Neural cell (in vitro differentiated cells): ENCODE measurements at regions not wholly inside any gene's neighbourhood (a gene's known extent, or its start where the extent isn't known, plus 50 kb on each side); places are given as distances from the start of the nearest gene placed in this dataset.
A peak's percentile ranks its signal among the peaks of the same experiment; 100 is the strongest.

Experiments used
- H2AFZ ChIP-seq: fragments of 200-600, 300-800 bp; sonication (generic), shearing (Covaris generic); 2 replicates; pipeline ENCODE4 v1.6.0; 2014; ENCODE audit warnings: low read depth, mild to moderate bottlenecking, antibody characterized with exemption, low read length, moderate library complexity
- H3F3A ChIP-seq: fragments of 200-600 bp; shearing (Covaris generic); 2 replicates; pipeline ENCODE4 v1.6.1; 2016; ENCODE audit warnings: mild to moderate bottlenecking, moderate library complexity, mixed read lengths, antibody characterized with exemption, low read length; ENCODE audit not compliant: insufficient read depth, poor library complexity, severe bottlenecking
- H3K27ac ChIP-seq: fragments of 200-600, 300-800 bp; sonication (generic), shearing (Covaris generic); 2 replicates; pipeline ENCODE4 v1.5.1; 2014; ENCODE audit warnings: mild to moderate bottlenecking, low read length, moderate library complexity
- H3K27me3 ChIP-seq: fragments of 300-800, 200-600 bp; sonication (generic), shearing (Covaris generic); 2 replicates; pipeline ENCODE4 v1.6.0; 2014; ENCODE audit warnings: mild to moderate bottlenecking, low read depth, low read length, moderate library complexity; ENCODE audit not compliant: insufficient read depth
- H3K36me3 ChIP-seq: fragments of 300-800, 200-600 bp; sonication (generic), shearing (Covaris generic); 2 replicates; pipeline ENCODE4 v1.5.1; 2014; ENCODE audit warnings: mild to moderate bottlenecking, antibody characterized with exemption, low read length, moderate library complexity; ENCODE audit not compliant: insufficient read depth
- H3K4me2 ChIP-seq: fragments of 300-800, 200-600 bp; sonication (generic), shearing (Covaris generic); 2 replicates; pipeline ENCODE4 v1.6.0; 2014; ENCODE audit warnings: mild to moderate bottlenecking, low read length
- H3K4me3 ChIP-seq: fragments of 300-800, 200-600 bp; sonication (generic), shearing (Covaris generic); 2 replicates; pipeline ENCODE4 v1.5.1; 2014; ENCODE audit warnings: mild to moderate bottlenecking, low read length, moderate library complexity
- H3K79me2 ChIP-seq: fragments of 200-600 bp; shearing (Covaris generic); replicated peaks from 2 replicates; pipeline ENCODE4 v1.6.0; 2014; ENCODE audit warnings: mild to moderate bottlenecking, low read length, moderate library complexity; ENCODE audit not compliant: insufficient read depth
- H3K9ac ChIP-seq: fragments of 300-800, 200-600 bp; sonication (generic), shearing (Covaris generic); 2 replicates; pipeline ENCODE4 v1.6.1; 2016; ENCODE audit warnings: mild to moderate bottlenecking, low read length, mixed read lengths
- H3K9me2 ChIP-seq: fragments of 200-600 bp; shearing (Covaris generic); 2 replicates; pipeline ENCODE4 v1.6.1; 2016; ENCODE audit warnings: mild to moderate bottlenecking, low read length, mixed read lengths; ENCODE audit not compliant: insufficient read depth
- H3K9me3 ChIP-seq: fragments of 200-600, 300-800 bp; sonication (generic), shearing (Covaris generic); 2 replicates; pipeline ENCODE4 v1.6.1; 2016; ENCODE audit warnings: mild to moderate bottlenecking, mixed run types, low read length, moderate library complexity, mixed read lengths
- H4K20me1 ChIP-seq: fragments of 200-600 bp; shearing (Covaris generic); 2 replicates; pipeline ENCODE4 v1.6.1; 2016; ENCODE audit warnings: mild to moderate bottlenecking, mixed run types; ENCODE audit not compliant: insufficient read depth
- CTCF ChIP-seq: fragments of 450-650 bp; IDR thresholded peaks from 2 replicates; pipeline ENCODE4 v1.5.1; 2014; ENCODE audit warnings: antibody characterized with exemption, mild to moderate bottlenecking, moderate library complexity; ENCODE audit not compliant: poor library complexity, severe bottlenecking
- EP300 ChIP-seq: fragments of 450-650 bp; conservative IDR thresholded peaks from 2 replicates; pipeline ENCODE4 v1.6.1; 2014; ENCODE audit warnings: antibody characterized with exemption, mild to moderate bottlenecking, moderate library complexity; ENCODE audit not compliant: poor library complexity, severe bottlenecking
- EZH2 ChIP-seq: fragments of 200-600, 300-800 bp; shearing (Covaris generic), sonication (generic); IDR thresholded peaks from 2 replicates; pipeline ENCODE4 v1.6.1; 2014; ENCODE audit warnings: antibody characterized with exemption, low read length, borderline replicate concordance, mild to moderate bottlenecking; ENCODE audit not compliant: insufficient read depth, poor library complexity, severe bottlenecking
- POLR2AphosphoS5 ChIP-seq: IDR thresholded peaks from 2 replicates; pipeline ENCODE4 v1.6.1; 2012
- RAD21 ChIP-seq: fragments of 450-650 bp; conservative IDR thresholded peaks from 2 replicates; pipeline ENCODE4 v1.6.1; 2014; ENCODE audit warnings: antibody characterized with exemption, mild to moderate bottlenecking, moderate library complexity
- REST ChIP-seq: IDR thresholded peaks from 2 replicates; pipeline ENCODE4 v1.6.1; 2012; ENCODE audit warnings: borderline replicate concordance
- SMC3 ChIP-seq: fragments of 450-650 bp; conservative IDR thresholded peaks from 2 replicates; pipeline ENCODE4 v1.6.1; 2014; ENCODE audit warnings: antibody characterized with exemption, mild to moderate bottlenecking, moderate library complexity; ENCODE audit not compliant: poor library complexity

- no peaks in the 10 kb centered on the region for H4K20me1 ChIP-seq
- H3K9ac ChIP-seq, result no peak overlapping the region
- H3F3A ChIP-seq, result no peaks in the 10 kb centered on the region
- no peak for TF ChIP-seq CTCF
- TF ChIP-seq SMC3, result no peak
- no peak for TF ChIP-seq REST
- no peak for TF ChIP-seq EP300
- H3K27me3 ChIP-seq, result no peaks in the 10 kb centered on the region
- H3K27ac ChIP-seq, result no peak overlapping the region
- H3K9me2 ChIP-seq, result no peaks in the 10 kb centered on the region
- H3K4me3 ChIP-seq, result no peak overlapping the region
- no peaks in the 10 kb centered on the region for H3K79me2 ChIP-seq
- no peak overlapping the region for H2AFZ ChIP-seq
- no peak overlapping the region for H3K4me2 ChIP-seq
- no peaks in the 10 kb centered on the region for H3K9me3 ChIP-seq
- no peaks in the 10 kb centered on the region for H3K36me3 ChIP-seq
Observed at GRCh38 chr16:73569266-73569980, 521.5 kb upstream of the ZFHX3 start.

GRCh38 chr16:73568769-73569168 lies 520.8 kb upstream of the ZFHX3 start:
- Histone ChIP-seq H3K9ac (no peak overlapping the region), H3K9me2 (no peaks in the 10 kb centered on the region), H3K27ac (no peak overlapping the region), H3K27me3 (no peaks in the 10 kb centered on the region), H2AFZ (no peak overlapping the region), H3K4me3 (no peak overlapping the region), H3K4me2 (no peak overlapping the region), H4K20me1 (no peaks in the 10 kb centered on the region), H3K79me2 (no peaks in the 10 kb centered on the region), H3F3A (no peaks in the 10 kb centered on the region), H3K36me3 (no peaks in the 10 kb centered on the region), H3K9me3 (no peaks in the 10 kb centered on the region)
- TF ChIP-seq SMC3 (no peak), POLR2AphosphoS5 (no peak), REST (peak; percentile 70), EZH2 (no peak), RAD21 (no peak)
